DMS114 treated with DMSO at 0.1 percent for 48 hours (cell line): ENCODE measurements at regions not wholly inside any gene's neighbourhood (a gene's known extent, or its start where the extent isn't known, plus 50 kb on each side); places are given as distances from the start of the nearest gene placed in this dataset.

Source experiments
- DNase-seq: peaks from one replicate; lab custom pipeline; 2025; ENCODE audit not compliant: unreplicated experiment; lab: John Stamatoyannopoulos, UW

DNA sequence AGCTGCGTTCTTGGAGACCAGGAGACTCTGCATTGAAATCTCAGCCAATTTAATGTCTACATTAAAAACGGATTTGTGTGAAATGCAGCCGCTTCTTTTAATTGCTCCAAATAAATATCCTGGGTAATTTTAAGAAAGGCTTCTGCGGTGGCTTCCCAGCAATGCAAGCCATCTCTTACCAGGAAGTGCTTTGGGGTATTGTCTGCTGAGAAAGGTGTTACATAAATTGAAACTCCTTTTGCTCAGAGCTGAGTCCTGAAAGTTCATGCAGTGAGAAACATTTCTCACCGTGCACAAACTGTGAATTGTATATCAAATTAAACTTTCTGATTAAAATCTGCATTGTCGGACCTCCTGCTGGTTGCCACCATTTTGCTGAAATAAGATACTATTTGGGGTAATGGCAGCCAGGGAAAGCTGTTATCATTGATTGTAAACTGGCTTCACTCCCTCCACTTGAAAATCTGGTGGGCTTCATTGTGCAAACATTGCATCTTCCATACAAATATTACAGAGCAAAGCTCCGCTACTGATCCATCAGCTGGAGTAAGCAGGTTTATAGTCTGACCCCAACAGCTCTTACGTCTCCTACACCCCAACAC, 59.5 kb downstream of the ZIC5 start:
- DNase-seq, result no peak

- DNase-seq, result no peak
Observed at GRCh38 chr13:99911069-99911964, 60.2 kb downstream of the ZIC5 start.

DNA sequence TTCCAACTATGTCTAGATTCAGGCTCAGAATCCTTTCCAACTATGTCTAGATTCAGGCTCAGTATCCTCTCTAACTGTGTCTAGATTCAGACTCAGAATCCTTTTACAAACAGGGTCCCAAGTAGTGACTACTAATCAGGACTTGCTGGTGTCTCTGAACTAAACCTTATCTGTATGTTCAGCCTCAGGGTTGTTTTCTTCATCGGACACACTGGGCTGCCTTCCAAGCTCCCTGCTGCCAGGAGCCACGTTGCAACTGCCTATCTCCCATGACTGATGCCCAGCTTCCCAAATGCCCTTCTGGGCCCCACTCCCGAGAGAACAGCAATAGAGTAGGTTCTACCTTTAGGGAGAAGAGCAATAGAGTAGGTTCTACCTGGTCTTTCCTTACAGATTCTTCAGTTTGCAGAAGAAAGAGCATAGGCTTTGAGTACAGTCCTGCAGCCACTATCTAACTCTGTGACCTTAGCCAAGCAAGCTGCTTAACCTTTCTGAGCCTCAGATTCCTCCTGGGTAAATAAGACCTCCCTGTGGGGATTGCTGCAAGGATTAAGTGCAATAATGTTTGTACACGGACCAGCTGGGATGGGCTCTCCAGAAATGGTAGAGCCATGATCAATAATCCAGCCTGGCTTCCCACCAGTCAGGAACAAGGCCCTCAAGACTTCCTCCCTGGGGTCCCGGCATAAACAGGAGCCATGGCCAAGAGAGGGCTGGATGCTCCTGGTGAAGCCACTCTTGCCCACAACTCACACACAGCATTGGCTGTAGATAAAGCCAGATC, 61.5 kb downstream of the ZIC5 start:
- DNase-seq, result no peak

DNA sequence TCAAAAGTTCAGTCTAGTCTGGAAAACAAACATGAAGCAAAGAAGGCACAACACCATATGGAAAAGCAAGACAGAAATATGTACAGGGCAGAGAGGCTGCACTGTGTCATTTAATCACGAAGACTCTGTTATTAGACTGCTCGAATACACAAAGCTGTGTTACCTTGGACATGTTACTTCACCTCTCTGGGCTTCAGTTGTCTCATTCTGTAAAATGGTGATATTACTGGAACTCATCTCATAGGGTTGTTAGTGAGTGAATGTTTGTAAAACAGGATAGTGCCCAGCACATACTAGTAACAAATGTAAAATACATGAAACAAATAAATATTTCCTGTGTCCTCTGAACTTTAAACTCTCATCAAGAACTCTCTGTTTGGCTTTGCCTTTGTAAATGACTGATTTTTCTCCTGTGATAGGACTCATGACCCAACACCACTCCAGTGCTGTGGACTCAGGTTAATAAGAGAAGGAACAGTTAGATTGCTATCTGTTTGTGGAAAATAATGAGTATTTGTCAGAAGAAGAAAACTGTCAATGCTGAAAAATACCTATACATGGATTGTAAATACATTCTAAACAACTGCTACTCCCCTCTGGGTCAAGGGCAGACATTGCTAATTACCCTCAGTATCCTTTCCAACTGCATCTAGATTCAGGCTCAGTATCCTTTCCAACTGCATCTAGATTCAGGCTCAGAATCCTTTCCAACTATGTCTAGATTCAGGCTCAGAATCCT, 62.3 kb downstream of the ZIC5 start:
- no peak for DNase-seq

DNA sequence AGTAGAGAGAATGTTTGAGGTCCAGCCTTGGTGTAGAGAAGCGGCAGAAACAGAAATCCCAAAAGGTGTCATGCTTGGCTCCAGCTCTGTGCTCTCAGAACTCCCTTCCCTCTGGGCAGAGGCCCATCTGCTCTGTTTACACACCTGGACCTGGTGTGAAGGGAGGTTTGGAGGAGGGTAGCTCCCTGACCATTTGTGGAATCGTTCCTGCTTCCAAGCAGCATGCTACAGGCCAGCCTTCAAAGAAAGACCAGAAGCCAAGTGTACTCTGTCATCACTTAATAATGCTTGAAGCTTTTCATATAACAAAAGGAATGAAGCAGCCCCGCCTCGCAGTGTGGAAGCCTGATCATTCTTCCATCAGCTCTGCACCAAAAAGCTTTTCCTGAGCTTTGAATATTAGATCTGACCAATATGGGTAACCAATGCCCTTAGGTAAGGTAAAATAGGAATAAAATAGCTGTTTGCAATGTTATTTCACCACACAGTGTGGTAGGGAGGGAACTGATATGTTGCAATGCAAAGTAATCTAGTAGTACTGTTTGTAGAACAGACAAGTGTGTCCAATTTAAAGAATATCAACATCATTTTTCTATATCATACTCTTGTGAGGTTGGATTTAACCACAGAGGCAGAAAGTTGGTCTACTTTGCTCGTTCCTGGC, 63.3 kb downstream of the ZIC5 start:
- DNase-seq, result no peak

GRCh38 chr13:99907627-99908026, 63.9 kb downstream of the ZIC5 start:
- no peak for DNase-seq

DNA sequence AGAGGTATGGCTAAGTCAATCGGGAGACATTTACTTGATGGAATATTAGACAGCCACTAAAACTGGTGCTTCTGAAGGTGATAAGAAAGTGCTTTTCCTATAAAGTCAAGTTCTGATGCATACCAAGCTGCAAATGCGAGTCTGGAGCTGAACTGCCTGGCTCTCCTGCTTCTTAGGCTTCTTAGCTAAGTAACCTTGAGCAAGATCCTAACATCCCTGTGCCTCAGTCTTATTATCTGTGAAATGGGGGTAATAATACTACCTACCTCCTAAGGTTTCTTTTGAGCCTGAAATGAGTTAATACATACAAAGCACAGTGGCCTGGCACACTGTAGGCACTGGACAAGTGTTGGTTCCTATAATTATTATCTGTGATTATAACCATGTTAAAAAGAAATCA, 64.5 kb downstream of the ZIC5 start:
- no peak for DNase-seq

DNA sequence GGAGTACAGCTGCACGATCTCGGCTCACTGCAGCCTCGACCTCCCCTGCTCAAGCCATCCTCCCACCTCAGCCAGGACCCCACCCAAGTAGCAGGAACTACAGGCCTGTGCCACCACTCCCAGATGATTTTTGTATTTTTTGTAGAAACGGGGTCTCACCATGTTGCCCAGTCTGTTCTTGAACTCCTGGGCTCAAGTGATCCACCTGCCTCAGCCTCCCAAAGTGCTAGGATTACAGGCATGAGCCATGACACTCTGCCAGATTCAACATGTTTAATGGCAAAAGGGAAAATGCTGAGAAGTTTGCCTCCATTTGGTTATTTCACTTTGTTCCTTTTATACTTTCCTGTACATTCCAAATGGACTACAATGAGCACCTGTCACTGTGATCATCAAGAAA, 65.8 kb downstream of the ZIC5 start:
- DNase-seq, result no peak

GRCh38 chr13:99905224-99905623, 66.3 kb downstream of the ZIC5 start:
- DNase-seq, result no peak

DNA sequence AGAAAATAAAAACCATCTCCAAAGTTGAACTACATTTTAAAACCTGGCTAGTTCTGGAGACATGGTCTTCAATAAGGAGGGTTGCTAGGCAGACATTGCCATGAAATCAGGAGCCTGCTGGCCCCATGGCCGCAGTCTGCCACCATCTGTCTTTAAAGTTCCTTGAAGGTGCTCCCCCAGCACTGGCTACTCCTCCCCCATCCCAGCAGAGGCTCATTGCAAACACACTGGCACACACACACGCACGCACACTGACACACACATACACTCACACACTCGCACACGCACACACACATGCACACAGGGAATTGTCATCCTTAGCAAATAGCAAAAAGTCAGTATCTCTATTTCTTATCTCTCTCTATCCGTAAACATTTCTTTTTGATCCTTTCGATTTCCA, 68.4 kb downstream of the ZIC5 start:
- DNase-seq, result no peak

- DNase-seq, result no peak
Observed at GRCh38 chr13:99902657-99903056, 68.9 kb downstream of the ZIC5 start.

DNA sequence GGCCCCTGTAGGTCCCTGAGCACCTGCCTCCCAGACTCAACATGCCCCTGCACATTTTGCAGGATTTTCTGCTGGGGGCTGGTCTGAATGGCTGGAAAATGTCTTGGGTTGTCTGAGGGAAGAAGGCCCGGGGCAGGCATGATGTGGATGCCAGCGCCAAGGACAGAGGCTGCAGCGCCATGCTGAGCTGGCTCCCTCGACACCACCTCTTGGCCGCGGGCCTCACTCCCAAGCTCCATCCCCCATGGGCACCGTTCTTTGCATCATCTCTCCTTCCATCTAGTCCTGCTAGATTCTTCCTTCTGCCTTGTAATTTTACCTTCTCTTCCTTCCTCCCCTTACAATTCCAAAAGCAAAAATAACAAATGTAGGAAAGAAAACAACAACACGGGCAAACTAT, 70.6 kb downstream of the ZIC5 start:
- DNase-seq, result no peak

GRCh38 chr13:99898421-99898820, 73.1 kb downstream of the ZIC5 start:
- no peak for DNase-seq

DNA sequence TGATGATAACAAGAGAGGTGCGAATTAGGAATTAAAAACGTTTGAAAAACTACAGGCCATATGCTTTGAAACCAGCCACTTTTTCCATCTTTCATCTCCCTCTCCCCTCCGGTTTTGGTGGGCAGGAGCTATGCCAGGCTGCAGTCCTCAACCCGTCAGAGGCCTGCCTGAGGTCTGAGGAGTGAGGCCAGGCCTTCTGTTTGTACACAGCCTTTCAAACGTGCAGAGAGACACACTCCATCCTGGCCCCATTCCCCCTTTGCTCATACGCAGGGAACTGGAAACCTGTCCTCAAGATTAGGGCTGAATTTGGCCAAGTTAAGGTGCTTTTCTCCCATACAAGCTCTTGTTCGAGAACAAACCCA, 74.5 kb downstream of the ZIC5 start:
- no peak for DNase-seq

- no peak for DNase-seq
Observed at GRCh38 chr13:99896369-99897075, 75.0 kb downstream of the ZIC5 start.

DNA sequence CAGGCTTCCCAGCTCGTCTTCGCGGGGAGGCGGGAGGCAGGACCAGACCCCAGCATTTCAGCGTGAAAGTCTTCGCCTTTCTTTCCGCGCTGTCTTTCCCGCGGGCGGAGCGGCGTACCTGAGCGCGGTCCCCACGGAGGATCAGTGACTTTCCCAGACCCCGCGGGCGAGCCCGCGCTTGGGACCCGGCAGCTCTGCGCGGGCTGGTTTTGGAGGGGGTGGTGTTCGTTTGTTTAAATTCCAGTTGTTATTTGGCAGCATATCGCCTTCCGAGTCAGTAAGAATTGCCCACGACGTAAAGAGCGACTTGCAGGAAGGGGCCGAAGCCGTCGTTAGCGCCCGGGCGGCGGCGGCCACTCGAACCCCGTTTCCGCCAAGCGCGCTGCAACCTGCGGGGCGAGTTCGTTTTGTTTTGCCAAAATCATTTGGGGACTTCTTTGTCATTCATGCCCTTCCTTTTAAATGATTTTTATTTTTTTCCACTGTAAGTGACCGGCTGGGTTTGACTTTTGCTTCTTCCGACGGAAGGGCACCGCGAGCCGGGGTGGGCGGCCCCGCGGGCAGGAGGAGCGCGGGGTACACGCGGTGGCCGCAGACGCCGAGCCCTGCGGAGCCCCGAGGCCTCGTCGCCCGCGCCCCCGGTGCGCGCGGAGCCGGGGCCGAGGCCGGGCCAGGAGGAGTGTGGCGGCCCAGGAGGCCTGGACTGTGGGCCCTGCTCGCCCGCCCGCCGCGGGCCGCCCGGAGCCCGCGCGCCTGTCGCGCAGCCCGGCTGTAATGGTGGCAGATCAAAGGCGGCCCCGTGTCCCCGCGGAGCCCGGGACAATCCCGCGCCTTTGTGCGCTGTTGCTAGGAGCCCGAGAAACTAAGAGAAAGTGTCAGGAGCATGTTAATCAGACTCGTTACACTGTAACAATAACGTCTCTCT, 75.9 kb downstream of the ZIC5 start:
- no peak for DNase-seq

GRCh38 chr13:99894840-99895443, 76.6 kb downstream of the ZIC5 start:
- DNase-seq, result no peak

GRCh38 chr13:99894105-99894839, 77.3 kb downstream of the ZIC5 start:
- DNase-seq, result no peak
